Amniotic epithelial cell (primary cell): ENCODE measurements at regions not wholly inside any gene's neighbourhood (a gene's known extent, or its start where the extent isn't known, plus 50 kb on each side); places are given as distances from the start of the nearest gene placed in this dataset.

Source experiments
- DNase-seq: peaks from one replicate; pipeline ENCODE4 v3.0.0-alpha.2; 2010; ENCODE audit warnings: low read depth

- peak; percentile 8 for DNase-seq
Observed at GRCh38 chr11:19472679-19473078, 231.9 kb upstream of the E2F8 start.

GRCh38 chr11:19467904-19468303 lies 227.2 kb upstream of the E2F8 start:
- DNase-seq: no peak

GRCh38 chr11:19466314-19466713 lies 225.6 kb upstream of the E2F8 start:
- DNase-seq: no peak

GRCh38 chr11:19463976-19464375 lies 223.2 kb upstream of the E2F8 start:
- no peak for DNase-seq

GRCh38 chr11:19460718-19461405 lies 220.1 kb upstream of the E2F8 start:
- DNase-seq: no peak

GRCh38 chr11:19459240-19459639 lies 218.5 kb upstream of the E2F8 start:
- no peak for DNase-seq

GRCh38 chr11:19458721-19459120 lies 218.0 kb upstream of the E2F8 start:
- no peak for DNase-seq

- no peak for DNase-seq
Observed at GRCh38 chr11:19458231-19458630, 217.5 kb upstream of the E2F8 start.

GRCh38 chr11:19455731-19456130 lies 215.0 kb upstream of the E2F8 start:
- DNase-seq: no peak

GRCh38 chr11:19453651-19454257 lies 213.0 kb upstream of the E2F8 start:
- no peak for DNase-seq

GRCh38 chr11:19451609-19452008 lies 210.9 kb upstream of the E2F8 start:
- no peak for DNase-seq

GRCh38 chr11:19450282-19450681 lies 209.5 kb upstream of the E2F8 start:
- DNase-seq: no peak

- DNase-seq: no peak
Observed at GRCh38 chr11:19448651-19449050, 207.9 kb upstream of the E2F8 start.

- DNase-seq: no peak
Observed at GRCh38 chr11:19447150-19447566, 206.4 kb upstream of the E2F8 start.

- no peak for DNase-seq
Observed at GRCh38 chr11:19445771-19446170, 205.0 kb upstream of the E2F8 start.

- peak; percentile 54 for DNase-seq
Observed at GRCh38 chr11:19444231-19444630, 203.5 kb upstream of the E2F8 start.

GRCh38 chr11:19442554-19442910 lies 201.8 kb upstream of the E2F8 start:
- DNase-seq: no peak

GRCh38 chr11:19441752-19442553 lies 201.2 kb upstream of the E2F8 start:
- peak; percentile 97 for DNase-seq

- DNase-seq: no peak
Observed at GRCh38 chr11:19441288-19441687, 200.5 kb upstream of the E2F8 start.

- peak; percentile 52 for DNase-seq
Observed at GRCh38 chr11:19437760-19438159, 197.0 kb upstream of the E2F8 start.

GRCh38 chr11:19436932-19437331 lies 196.2 kb upstream of the E2F8 start:
- no peak for DNase-seq

GRCh38 chr11:19435306-19435989 lies 194.7 kb upstream of the E2F8 start:
- DNase-seq: no peak

GRCh38 chr11:19433791-19434190 lies 193.0 kb upstream of the E2F8 start:
- DNase-seq: no peak
